ENCODE measurements at regions not wholly inside any gene's neighbourhood (a gene's known extent, or its start where the extent isn't known, plus 50 kb on each side); places are given as distances from the start of the nearest gene placed in this dataset.

DNA sequence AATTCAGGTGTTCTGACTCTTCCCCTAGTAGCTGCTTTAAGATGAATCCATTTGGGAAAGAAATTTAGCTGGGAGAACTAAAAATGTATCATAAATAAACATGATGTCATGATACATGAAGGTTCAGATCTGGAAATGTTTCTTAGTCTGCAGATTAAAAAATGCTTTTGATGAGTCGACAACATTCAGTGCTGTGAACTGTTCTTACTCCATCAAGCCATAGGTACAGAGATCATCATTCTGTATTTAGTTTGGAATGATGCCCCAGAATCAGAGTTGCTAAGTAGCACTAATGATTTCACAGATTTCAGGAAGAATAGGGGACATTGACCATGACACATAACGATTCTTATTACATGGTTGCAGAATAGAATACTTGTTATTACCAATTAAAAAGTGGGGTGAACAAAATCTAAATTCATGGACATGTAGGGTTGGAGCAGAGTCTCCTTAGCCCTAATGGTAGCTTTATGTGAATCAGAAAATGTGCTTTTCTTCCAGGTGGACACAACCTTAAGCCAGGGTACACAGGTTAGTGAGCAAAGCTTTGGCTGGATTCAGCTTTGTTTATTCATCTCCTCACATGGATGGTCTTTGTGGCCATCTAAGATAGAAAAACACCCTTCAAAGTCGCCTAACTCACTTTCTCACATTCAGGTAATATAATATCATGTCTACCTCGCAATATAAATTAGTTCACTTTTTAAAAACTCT is 205.4 kb upstream of the SEL1L start:
- TF ChIP-seq, protein P1, sequence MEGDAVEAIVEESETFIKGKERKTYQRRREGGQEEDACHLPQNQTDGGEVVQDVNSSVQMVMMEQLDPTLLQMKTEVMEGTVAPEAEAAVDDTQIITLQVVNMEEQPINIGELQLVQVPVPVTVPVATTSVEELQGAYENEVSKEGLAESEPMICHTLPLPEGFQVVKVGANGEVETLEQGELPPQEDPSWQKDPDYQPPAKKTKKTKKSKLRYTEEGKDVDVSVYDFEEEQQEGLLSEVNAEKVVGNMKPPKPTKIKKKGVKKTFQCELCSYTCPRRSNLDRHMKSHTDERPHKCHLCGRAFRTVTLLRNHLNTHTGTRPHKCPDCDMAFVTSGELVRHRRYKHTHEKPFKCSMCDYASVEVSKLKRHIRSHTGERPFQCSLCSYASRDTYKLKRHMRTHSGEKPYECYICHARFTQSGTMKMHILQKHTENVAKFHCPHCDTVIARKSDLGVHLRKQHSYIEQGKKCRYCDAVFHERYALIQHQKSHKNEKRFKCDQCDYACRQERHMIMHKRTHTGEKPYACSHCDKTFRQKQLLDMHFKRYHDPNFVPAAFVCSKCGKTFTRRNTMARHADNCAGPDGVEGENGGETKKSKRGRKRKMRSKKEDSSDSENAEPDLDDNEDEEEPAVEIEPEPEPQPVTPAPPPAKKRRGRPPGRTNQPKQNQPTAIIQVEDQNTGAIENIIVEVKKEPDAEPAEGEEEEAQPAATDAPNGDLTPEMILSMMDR (IDR thresholded peaks at IDR 0.05; ENCODE audit: poor library complexity, severe bottlenecking), result no peak
- no peak for TF ChIP-seq POLR2AphosphoS5 (IDR thresholded peaks at IDR 0.05)
